K562 (cell line): ENCODE measurements at regions not wholly inside any gene's neighbourhood (a gene's known extent, or its start where the extent isn't known, plus 50 kb on each side); places are given as distances from the start of the nearest gene placed in this dataset.

Experiments used
- ATAC-seq: fragments of 200-7000 bp; cut with Tn5 transposase; 3 replicates; pipeline ENCODE4 v1.9.1; 2020; ENCODE audit warnings: moderate library complexity
- BruUV-seq: library from RNA; stranded (reverse); fragments of 400-500 nt; replicated peaks from 2 replicates; lab custom pipeline; 2021; lab: Mats Ljungman, UMichigan
- CTCF ChIA-PET: fragments of 300-600 bp; formaldehyde crosslinking; extraction: SDS; loops from one replicate; lab custom pipeline; 2021; ENCODE audit warnings: low intra/inter-chr PET ratio; lab: Yijun Ruan, JAX
- POLR2A ChIA-PET: fragments of 300-600, 350-650 bp; sonication (Branson Sonifier 250); formaldehyde crosslinking; extraction: SDS; loops from one replicate; lab custom pipeline; 2021; ENCODE audit warnings: antibody characterized with exemption, inconsistent platforms; lab: Yijun Ruan, JAX
- DNase-seq, 4 experiments: peaks; one replicate each; pipeline versions ENCODE4 v3.0.0 to v3.0.0-alpha.2; 2011 to 2018; ENCODE audit warnings: low spot score in 3 of 4, mixed read lengths in 3 of 4; ENCODE audit errors: extremely low read depth in 1 of 4
- FAIRE-seq: peaks from 2 replicates; lab custom pipeline; 2011; peaks lifted over from hg19 to GRCh38; lab: Jason Lieb, UNC
- H2AFZ ChIP-seq: 2 replicates; pipeline ENCODE4 v1.6.0; 2011; ENCODE audit warnings: low read depth, low read length, control low read depth, inconsistent platforms
- H3K27ac ChIP-seq: fragments of 200-600 bp; 3 replicates; pipeline ENCODE4 v1.8.0; 2011; ENCODE audit warnings: low read depth, mild to moderate bottlenecking, control low read depth, inconsistent platforms, low read length, moderate library complexity, mixed read lengths; ENCODE audit errors: extremely low read depth
- H3K27me3 ChIP-seq, 2 experiments: fragments of 300-600 bp in 1 of 2; 2 replicates in 1 of 2; 3 replicates in 1 of 2; pipeline versions ENCODE4 v1.6.0 to v1.8.0; 2011; ENCODE audit warnings: inconsistent platforms in 2 of 2, low read length in 2 of 2, mild to moderate bottlenecking in 1 of 2, mixed read lengths in 1 of 2, moderate library complexity in 1 of 2; ENCODE audit not compliant: control insufficient read depth in 2 of 2, insufficient read depth in 2 of 2
- H3K36me3 ChIP-seq: fragments of 300-600 bp; 3 replicates; pipeline ENCODE4 v1.8.0; 2011; ENCODE audit warnings: mild to moderate bottlenecking, low read length, inconsistent platforms; ENCODE audit not compliant: control insufficient read depth, insufficient read depth
- H3K4me1 ChIP-seq, 2 experiments: fragments of 200-600 bp in 1 of 2; replicated peaks in 1 of 2; 2 replicates in 1 of 2; 3 replicates in 1 of 2; pipeline versions ENCODE4 v1.5.1 to v1.8.0; 2011; ENCODE audit warnings: inconsistent platforms in 2 of 2, low read length in 2 of 2, mild to moderate bottlenecking in 1 of 2, mixed read lengths in 1 of 2, moderate library complexity in 1 of 2; ENCODE audit not compliant: control insufficient read depth in 2 of 2, insufficient read depth in 2 of 2
- H3K4me2 ChIP-seq: 2 replicates; pipeline ENCODE4 v1.6.1; 2011; ENCODE audit warnings: low read length, control low read depth, inconsistent platforms, mixed read lengths; ENCODE audit not compliant: insufficient read depth
- H3K4me3 ChIP-seq: fragments of 200-600 bp; sonication (generic), shearing (Covaris generic); 2 replicates; pipeline ENCODE4 v1.5.1; 2016; ENCODE audit warnings: control low read depth, inconsistent platforms
- H3K79me2 ChIP-seq: fragments of 200-600 bp; 3 replicates; pipeline ENCODE4 v1.8.0; 2011; ENCODE audit warnings: low read length, inconsistent platforms; ENCODE audit not compliant: control insufficient read depth, insufficient read depth
- H3K9ac ChIP-seq, 2 experiments: 2 replicates each; pipeline versions ENCODE4 v1.6.0 to v1.6.1; 2011; ENCODE audit warnings: low read depth in 2 of 2, low read length in 2 of 2, control low read depth in 1 of 2, inconsistent platforms in 1 of 2, mild to moderate bottlenecking in 1 of 2, mixed read lengths in 1 of 2; ENCODE audit not compliant: insufficient read depth in 1 of 2
- H3K9me1 ChIP-seq: one replicate; pipeline ENCODE4 v1.6.0; 2011; ENCODE audit warnings: inconsistent platforms, mild to moderate bottlenecking, low read length, moderate library complexity; ENCODE audit not compliant: control insufficient read depth, insufficient read depth
- H3K9me3 ChIP-seq: replicated peaks from 2 replicates; pipeline ENCODE4 v1.5.1; 2011; ENCODE audit warnings: low read depth, low read length, inconsistent platforms; ENCODE audit not compliant: control insufficient read depth, insufficient read depth
- H4K20me1 ChIP-seq: replicated peaks from 2 replicates; pipeline ENCODE4 v1.6.1; 2011; ENCODE audit warnings: low read length, inconsistent platforms, mixed read lengths; ENCODE audit not compliant: control insufficient read depth, insufficient read depth
- AFF1 ChIP-seq, 2 experiments: fragments of 450-650 bp; IDR thresholded peaks; 2 replicates each; pipeline ENCODE4 v1.6.1; 2018; ENCODE audit warnings: mild to moderate bottlenecking in 2 of 2, low read depth in 1 of 2; ENCODE audit not compliant: partially characterized antibody in 2 of 2
- OTX1 ChIP-seq: fragments of 450-650 bp; formaldehyde crosslinking; IDR thresholded peaks from 2 replicates; pipeline ENCODE4 v1.4.0; 2022; ENCODE audit warnings: mild to moderate bottlenecking
- SIRT6 ChIP-seq: IDR thresholded peaks from one replicate; pipeline ENCODE4 v1.6.1; 2012; ENCODE audit warnings: low read depth, mild to moderate bottlenecking, control low read depth, inconsistent platforms, low read length, moderate library complexity
- YY1 ChIP-seq, 3 experiments: IDR thresholded peaks; 2 replicates each; pipeline ENCODE4 v1.6.1; 2011; ENCODE audit warnings: low read length in 2 of 3, mild to moderate bottlenecking in 2 of 3, moderate library complexity in 2 of 3, borderline replicate concordance in 1 of 3, control low read depth in 1 of 3, low read depth in 1 of 3; ENCODE audit not compliant: insufficient read depth in 3 of 3, insufficient replicate concordance in 2 of 3, control insufficient read depth in 1 of 3, insufficient read length in 1 of 3; ENCODE audit errors: extremely low read depth in 1 of 3
- ZNF280A ChIP-seq: fragments of 450-650 bp; IDR thresholded peaks from 2 replicates; pipeline ENCODE4 v1.6.1; 2018; ENCODE audit warnings: mild to moderate bottlenecking, low read depth; ENCODE audit not compliant: partially characterized antibody
- ZNF76 ChIP-seq: fragments of 250-450 bp; sonication (Bioruptor Pico); IDR thresholded peaks from 2 replicates; pipeline ENCODE4 v1.4.0; 2020; ENCODE audit warnings: mild to moderate bottlenecking, moderate library complexity, borderline replicate concordance
- WGBS: fragments of 100-300 bp; shearing (Covaris generic); methylation state at CpG from one replicate; pipeline ENCODE4 v1.1.6; 2016; ENCODE audit warnings: low coverage, mixed read lengths; ENCODE audit not compliant: insufficient coverage; ENCODE audit errors: missing lambda C conversion rate; 5-methylcytosine and 5-hydroxymethylcytosine counted together
- in situ Hi-C: fragments of 300-500 bp; cut with MboI; formaldehyde crosslinking; loops from 4 replicates; pipeline ENCODE4 v1.15.0; 2018; ENCODE audit warnings: inconsistent platforms, mixed read lengths
- intact Hi-C: fragments of 100-400 bp; cut with micrococcal nuclease; formaldehyde crosslinking; loops from 2 replicates; pipeline ENCODE4 v1.14.2; 2022

- TF ChIP-seq ZNF280A (no peak), SIRT6 (no peak), YY1 (IDR thresholded peaks at IDR 0.05; ENCODE audit: borderline replicate concordance in 1 of 3, control insufficient read depth in 1 of 3, extremely low read depth in 1 of 3, insufficient read depth in 3 of 3, insufficient read length in 1 of 3, insufficient replicate concordance in 2 of 3, low read depth in 1 of 3, low read length in 2 of 3) (no peak), ZNF76 (no peak), AFF1 (IDR thresholded peaks at IDR 0.05; ENCODE audit: low read depth in 1 of 2, partially characterized antibody in 2 of 2) (no peak), OTX1 (CRISPR knock-in tag) (no peak)
- TF ChIP-seq, all 486 proteins: peak for 0
- Histone ChIP-seq H3K4me1 (no peaks in the 10 kb centered on the region), H3K79me2 (no peaks in the 10 kb centered on the region), H3K9me3 (no peaks in the 10 kb centered on the region), H3K27me3 (peaks cover 8 to 9% of the 10 kb centered on the region in 2 experiments; a peak in 4 of 5 replicates), H2AFZ (no peak overlapping the region), H3K9me1 (no peaks in the 10 kb centered on the region), H3K4me3 (no peak overlapping the region), H3K36me3 (no peaks in the 10 kb centered on the region), H3K27ac (no peak overlapping the region), H3K4me2 (no peak overlapping the region), H4K20me1 (peaks cover 7% of the 10 kb centered on the region; the same call in 1 of the 2 replicates), H3K9ac (no peak overlapping the region)
- BruUV-seq: no TSS peak
- in situ Hi-C loops: no loop called here
- no peak for ATAC-seq
- ChIA-PET CTCF (no interaction called here), POLR2A (interaction anchor here (0.8 kb wide), 1 partner anchor 248 kb away, joined by 4 read pairs; no protein-coding TSS in a partner anchor)
- intact Hi-C loops: no loop called here
- WGBS: 0% methylated on average over 6 of the region's 6 CpGs
- no peak for DNase-seq
- FAIRE-seq: no peak
Measured at GRCh38 chr5:6280425-6281100, 97.8 kb downstream of the MED10 start.
